Lung (tissue), 11 donors: ENCODE measurements at regions not wholly inside any gene's neighbourhood (a gene's known extent, or its start where the extent isn't known, plus 50 kb on each side); places are given as distances from the start of the nearest gene placed in this dataset.

Source experiments
- ATAC-seq: fragments of 200-7000 bp; cut with Tn5 transposase; one replicate; pipeline ENCODE4 v1.9.1; 2020; ENCODE audit warnings: moderate number of reproducible peaks; ENCODE audit not compliant: insufficient read depth, low FRiP score
- DNase-seq, 3 donors: peaks; one replicate each; pipeline ENCODE4 v3.0.0-alpha.2; 2013 to 2017
- H3K27ac ChIP-seq, 2 donors: one replicate each; pipeline ENCODE4 v1.5.1; 2013; ENCODE audit warnings: mild to moderate bottlenecking in 2 of 2, moderate library complexity in 2 of 2, control low read depth in 1 of 2, inconsistent platforms in 1 of 2, low read depth in 1 of 2, low read length in 1 of 2
- H3K27me3 ChIP-seq, 3 donors: one replicate each; pipeline ENCODE4 v1.5.1; 2013; ENCODE audit warnings: low read length in 2 of 3; ENCODE audit not compliant: control insufficient read depth in 3 of 3, insufficient read depth in 3 of 3
- H3K36me3 ChIP-seq, 4 donors: one replicate each; pipeline ENCODE4 v1.5.1; 2013; ENCODE audit warnings: low read length in 4 of 4, mild to moderate bottlenecking in 1 of 4, moderate library complexity in 1 of 4; ENCODE audit not compliant: control insufficient read depth in 4 of 4, insufficient read depth in 4 of 4
- H3K4me1 ChIP-seq, 5 donors: one replicate each; pipeline ENCODE4 v1.5.1; 2013; ENCODE audit warnings: low read length in 5 of 5, mild to moderate bottlenecking in 2 of 5, moderate library complexity in 1 of 5; ENCODE audit not compliant: control insufficient read depth in 5 of 5, insufficient read depth in 5 of 5
- H3K4me3 ChIP-seq: one replicate; pipeline ENCODE4 v1.5.1; 2013; ENCODE audit warnings: mild to moderate bottlenecking, control low read depth, moderate library complexity
- H3K9ac ChIP-seq, 2 donors: one replicate each; pipeline ENCODE4 v1.5.1; 2013; ENCODE audit warnings: low read length in 2 of 2, control low read depth in 1 of 2; ENCODE audit not compliant: insufficient read depth in 1 of 2
- H3K9me3 ChIP-seq, 4 donors: one replicate each; pipeline ENCODE4 v1.5.1; 2013; ENCODE audit warnings: low read length in 3 of 4, mild to moderate bottlenecking in 1 of 4, moderate library complexity in 1 of 4; ENCODE audit not compliant: control insufficient read depth in 4 of 4, insufficient read depth in 3 of 4
- CTCF ChIP-seq: IDR thresholded peaks from 2 replicates; pipeline ENCODE4 v1.5.1; 2012; ENCODE audit warnings: mild to moderate bottlenecking; ENCODE audit errors: control extremely low read depth, extremely low read depth
- WGBS, 2 donors: extraction: QIAGEN DNeasy Blood & Tissue Kit; methylation state at CpG; one replicate each; pipeline ENCODE4 v1.1.7; 2013; 5-methylcytosine and 5-hydroxymethylcytosine counted together
- donor health status: control.
- donor health status: control.
- donor health status: Bipolar disorder and iron deficiency.
- donor health status: healthy.
- donor health status: DM: yes; HTN: yes; CAD: no.

GRCh38 chr3:28808068-28808467, 459.4 kb upstream of the AZI2 start:
- 80 to 86% methylated on average over 4 of the region's 4 CpGs for WGBS, 2 donors
- H3K9me3 ChIP-seq, result peaks cover 0 to 2% (median 0%) of the 10 kb centered on the region in 4 donors
- DNase-seq, result no peak
- no peaks in the 10 kb centered on the region for H3K4me1 ChIP-seq
- no peak for ATAC-seq
- no peak for TF ChIP-seq CTCF
- H3K9ac ChIP-seq, result no peak overlapping the region
- no peak overlapping the region for H3K27ac ChIP-seq
- no peaks in the 10 kb centered on the region for H3K36me3 ChIP-seq
- H3K27me3 ChIP-seq, result no peaks in the 10 kb centered on the region
- no peak overlapping the region for H3K4me3 ChIP-seq

GRCh38 chr3:28816017-28816416, 464.9 kb upstream of the RBMS3 start:
- no peak overlapping the region for H3K4me3 ChIP-seq
- TF ChIP-seq CTCF, result no peak
- H3K9ac ChIP-seq, result no peak overlapping the region
- H3K4me1 ChIP-seq, result no peaks in the 10 kb centered on the region
- no peaks in the 10 kb centered on the region for H3K9me3 ChIP-seq
- no peak overlapping the region for H3K27ac ChIP-seq
- no peaks in the 10 kb centered on the region for H3K36me3 ChIP-seq
- DNase-seq (no peak), ATAC-seq (no peak)
- no peaks in the 10 kb centered on the region for H3K27me3 ChIP-seq

GRCh38 chr3:28824316-28824715, 456.6 kb upstream of the RBMS3 start:
- H3K9me3 ChIP-seq, result no peaks in the 10 kb centered on the region
- no peaks in the 10 kb centered on the region for H3K36me3 ChIP-seq
- ATAC-seq (no peak), DNase-seq (no peak)
- no peak overlapping the region for H3K9ac ChIP-seq
- TF ChIP-seq CTCF, result no peak
- H3K4me1 ChIP-seq, result no peaks in the 10 kb centered on the region
- WGBS, 2 donors, result 57 to 77% methylated on average over 1 of the region's 1 CpG
- no peaks in the 10 kb centered on the region for H3K27me3 ChIP-seq
- H3K27ac ChIP-seq, result no peak overlapping the region
- no peak overlapping the region for H3K4me3 ChIP-seq

GRCh38 chr3:28826840-28827239, 454.0 kb upstream of the RBMS3 start:
- no peak for TF ChIP-seq CTCF
- Histone ChIP-seq H3K27ac (no peak overlapping the region), H3K4me3 (no peak overlapping the region), H3K36me3 (no peaks in the 10 kb centered on the region), H3K9me3 (no peaks in the 10 kb centered on the region), H3K4me1 (no peaks in the 10 kb centered on the region), H3K9ac (no peak overlapping the region), H3K27me3 (no peaks in the 10 kb centered on the region)
- DNase-seq (no peak), ATAC-seq (no peak)
